ENCODE measurements at regions not wholly inside any gene's neighbourhood (a gene's known extent, or its start where the extent isn't known, plus 50 kb on each side); places are given as distances from the start of the nearest gene placed in this dataset.

DNA sequence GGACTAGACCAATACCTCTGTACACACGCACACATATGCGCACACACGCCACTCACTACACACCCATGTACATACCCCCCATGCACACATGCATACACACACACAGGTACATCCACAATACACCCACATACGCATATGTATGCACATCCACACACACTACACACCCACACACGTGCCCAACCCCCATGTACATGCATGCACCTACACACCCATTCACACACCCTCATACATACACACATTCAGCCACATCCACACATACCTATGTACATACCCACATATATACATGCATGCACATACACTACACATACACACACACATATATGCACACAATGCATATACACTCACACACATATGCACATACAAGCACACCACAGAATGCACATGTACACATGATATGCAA, 107.1 kb downstream of the GADD45G start:
- DNase-seq (ENCODE audit: low spot score): no peak
- no peak for TF ChIP-seq EZH2 (IDR thresholded peaks at IDR 0.05; ENCODE audit: borderline replicate concordance, low read depth, low read length, poor library complexity, severe bottlenecking)
- TF ChIP-seq, protein P1, sequence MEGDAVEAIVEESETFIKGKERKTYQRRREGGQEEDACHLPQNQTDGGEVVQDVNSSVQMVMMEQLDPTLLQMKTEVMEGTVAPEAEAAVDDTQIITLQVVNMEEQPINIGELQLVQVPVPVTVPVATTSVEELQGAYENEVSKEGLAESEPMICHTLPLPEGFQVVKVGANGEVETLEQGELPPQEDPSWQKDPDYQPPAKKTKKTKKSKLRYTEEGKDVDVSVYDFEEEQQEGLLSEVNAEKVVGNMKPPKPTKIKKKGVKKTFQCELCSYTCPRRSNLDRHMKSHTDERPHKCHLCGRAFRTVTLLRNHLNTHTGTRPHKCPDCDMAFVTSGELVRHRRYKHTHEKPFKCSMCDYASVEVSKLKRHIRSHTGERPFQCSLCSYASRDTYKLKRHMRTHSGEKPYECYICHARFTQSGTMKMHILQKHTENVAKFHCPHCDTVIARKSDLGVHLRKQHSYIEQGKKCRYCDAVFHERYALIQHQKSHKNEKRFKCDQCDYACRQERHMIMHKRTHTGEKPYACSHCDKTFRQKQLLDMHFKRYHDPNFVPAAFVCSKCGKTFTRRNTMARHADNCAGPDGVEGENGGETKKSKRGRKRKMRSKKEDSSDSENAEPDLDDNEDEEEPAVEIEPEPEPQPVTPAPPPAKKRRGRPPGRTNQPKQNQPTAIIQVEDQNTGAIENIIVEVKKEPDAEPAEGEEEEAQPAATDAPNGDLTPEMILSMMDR (conservative IDR thresholded peaks at IDR 0.05; ENCODE audit: low read depth, low read length): no peak
- intact Hi-C loops (cut with micrococcal nuclease; ENCODE audit: unreplicated experiment): no loop called here
- no peaks in the 10 kb centered on the region for H3K4me1 ChIP-seq (ENCODE audit: insufficient read depth, low read length, poor library complexity, severe bottlenecking)
- no peak overlapping the region for H3K27ac ChIP-seq (ENCODE audit: low read depth, low read length, poor library complexity, severe bottlenecking)
- ChIA-PET CTCF (no interaction called here), POLR2A (ENCODE audit: low non-redundant PET) (no interaction called here)
- no peaks in the 10 kb centered on the region for H3K36me3 ChIP-seq (ENCODE audit: insufficient read depth, low read length, poor library complexity, severe bottlenecking)
- BruUV-seq (replicated peaks): no TSS peak
- H3K4me3 ChIP-seq (ENCODE audit: low read depth, low read length, poor library complexity, severe bottlenecking): no peak overlapping the region
- no peaks in the 10 kb centered on the region for H3K27me3 ChIP-seq (replicated peaks; ENCODE audit: insufficient read depth, low read depth, low read length, poor library complexity)
- no peaks in the 10 kb centered on the region for H3K9me3 ChIP-seq (ENCODE audit: low read depth, low read length, poor library complexity, severe bottlenecking)

DNA sequence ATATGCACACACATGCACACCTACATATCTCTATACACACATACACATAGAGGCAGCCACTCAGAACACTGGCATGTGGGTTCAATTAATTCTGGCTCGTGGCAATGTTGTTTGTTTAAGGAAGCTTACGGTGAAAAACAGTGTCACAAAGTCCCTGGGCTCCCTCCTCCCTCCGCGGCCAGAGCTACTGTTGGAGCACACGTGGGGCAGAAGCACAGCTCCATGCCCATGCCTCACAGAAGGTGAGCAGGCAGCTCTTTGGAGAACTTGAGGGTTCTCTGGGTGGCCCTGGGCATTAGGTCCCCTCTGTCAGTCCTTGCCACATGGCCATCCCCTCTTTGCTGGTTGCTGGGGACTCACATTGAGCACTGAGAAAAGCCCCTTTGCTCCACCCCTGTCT, 107.5 kb downstream of the GADD45G start:
- TF ChIP-seq EZH2 (IDR thresholded peaks at IDR 0.05; ENCODE audit: borderline replicate concordance, low read depth, low read length, poor library complexity, severe bottlenecking): no peak
- TF ChIP-seq, protein P1 (conservative IDR thresholded peaks at IDR 0.05; ENCODE audit: low read depth, low read length): no peak
- Histone ChIP-seq H3K36me3 (ENCODE audit: insufficient read depth, low read length, poor library complexity, severe bottlenecking) (no peaks in the 10 kb centered on the region), H3K9me3 (ENCODE audit: low read depth, low read length, poor library complexity, severe bottlenecking) (no peaks in the 10 kb centered on the region), H3K4me3 (ENCODE audit: low read depth, low read length, poor library complexity, severe bottlenecking) (no peak overlapping the region), H3K27ac (ENCODE audit: low read depth, low read length, poor library complexity, severe bottlenecking) (no peak overlapping the region), H3K27me3 (replicated peaks; ENCODE audit: insufficient read depth, low read depth, low read length, poor library complexity) (no peaks in the 10 kb centered on the region), H3K4me1 (ENCODE audit: insufficient read depth, low read length, poor library complexity, severe bottlenecking) (no peaks in the 10 kb centered on the region)
- DNase-seq (ENCODE audit: low spot score): no peak
- intact Hi-C loops (cut with micrococcal nuclease; ENCODE audit: unreplicated experiment): no loop called here
- CTCF ChIA-PET: no interaction called here
- POLR2A ChIA-PET (ENCODE audit: low non-redundant PET): no interaction called here
- BruUV-seq (replicated peaks): no TSS peak

DNA sequence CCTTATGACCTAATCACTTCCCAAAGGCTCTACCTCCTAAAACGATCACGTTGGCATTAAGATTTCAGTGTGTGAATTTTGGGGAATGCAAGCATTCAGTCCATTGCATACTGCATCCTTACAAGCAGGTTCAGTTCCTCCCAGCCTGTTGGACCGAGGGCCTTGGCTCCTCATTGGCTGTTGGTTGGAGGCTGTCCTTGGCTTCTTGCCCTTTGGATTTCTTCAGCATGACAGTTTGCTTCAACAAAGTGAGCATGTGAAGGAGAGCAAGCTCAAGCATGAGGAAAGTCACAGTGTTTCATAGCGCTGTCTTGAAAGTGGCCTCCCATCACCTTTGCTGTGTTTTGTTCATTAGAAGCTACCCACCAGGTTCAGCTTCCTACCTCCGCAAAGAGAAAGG, 109.5 kb downstream of the GADD45G start:
- Histone ChIP-seq H3K27ac (ENCODE audit: low read depth, low read length, poor library complexity, severe bottlenecking) (no peak overlapping the region), H3K9me3 (ENCODE audit: low read depth, low read length, poor library complexity, severe bottlenecking) (no peaks in the 10 kb centered on the region), H3K27me3 (replicated peaks; ENCODE audit: insufficient read depth, low read depth, low read length, poor library complexity) (no peaks in the 10 kb centered on the region), H3K36me3 (ENCODE audit: insufficient read depth, low read length, poor library complexity, severe bottlenecking) (no peaks in the 10 kb centered on the region), H3K4me3 (ENCODE audit: low read depth, low read length, poor library complexity, severe bottlenecking) (no peak overlapping the region), H3K4me1 (ENCODE audit: insufficient read depth, low read length, poor library complexity, severe bottlenecking) (no peaks in the 10 kb centered on the region)
- no TSS peak for BruUV-seq (replicated peaks)
- intact Hi-C loops (cut with micrococcal nuclease; ENCODE audit: unreplicated experiment): no loop called here
- POLR2A ChIA-PET (ENCODE audit: low non-redundant PET): no interaction called here
- no peak for DNase-seq (ENCODE audit: low spot score)
- no peak for TF ChIP-seq EZH2 (IDR thresholded peaks at IDR 0.05; ENCODE audit: borderline replicate concordance, low read depth, low read length, poor library complexity, severe bottlenecking)
- CTCF ChIA-PET: no interaction called here

DNA sequence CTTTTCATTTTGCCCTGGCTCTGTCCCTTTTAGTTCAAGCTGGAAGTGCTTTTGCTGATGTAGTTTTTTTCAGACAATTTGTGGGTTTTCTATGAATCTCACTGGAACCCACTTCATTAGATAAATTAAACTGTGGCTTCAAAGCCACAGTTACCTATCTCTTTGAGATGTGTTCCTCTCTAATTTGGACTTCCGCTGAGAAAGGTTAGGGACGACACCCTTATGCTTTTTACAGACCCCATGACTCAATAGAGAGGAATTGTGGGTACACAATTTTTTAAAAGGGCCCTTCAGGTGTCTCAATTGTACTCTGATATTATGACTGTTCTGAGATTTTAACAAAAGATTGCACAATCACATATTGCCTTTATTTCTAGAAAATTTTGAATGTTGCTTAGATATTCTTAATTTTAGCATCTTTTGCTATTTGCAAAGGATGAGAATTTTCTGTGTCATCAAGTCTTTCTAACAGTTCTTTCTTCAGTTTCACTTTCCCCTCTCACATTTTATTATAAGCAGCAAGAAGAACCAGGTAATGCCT, 110.6 kb downstream of the GADD45G start:
- ChIA-PET POLR2A (ENCODE audit: low non-redundant PET) (no interaction called here), CTCF (no interaction called here)
- no TSS peak for BruUV-seq (replicated peaks)
- Histone ChIP-seq H3K4me1 (ENCODE audit: insufficient read depth, low read length, poor library complexity, severe bottlenecking) (no peaks in the 10 kb centered on the region), H3K9me3 (ENCODE audit: low read depth, low read length, poor library complexity, severe bottlenecking) (no peaks in the 10 kb centered on the region), H3K4me3 (ENCODE audit: low read depth, low read length, poor library complexity, severe bottlenecking) (no peak overlapping the region), H3K27ac (ENCODE audit: low read depth, low read length, poor library complexity, severe bottlenecking) (no peak overlapping the region), H3K36me3 (ENCODE audit: insufficient read depth, low read length, poor library complexity, severe bottlenecking) (no peaks in the 10 kb centered on the region), H3K27me3 (replicated peaks; ENCODE audit: insufficient read depth, low read depth, low read length, poor library complexity) (no peaks in the 10 kb centered on the region)
- DNase-seq (ENCODE audit: low spot score): no peak
- intact Hi-C loops (cut with micrococcal nuclease; ENCODE audit: unreplicated experiment): no loop called here
- no peak for TF ChIP-seq EZH2 (IDR thresholded peaks at IDR 0.05; ENCODE audit: borderline replicate concordance, low read depth, low read length, poor library complexity, severe bottlenecking)
- TF ChIP-seq, protein P1 (conservative IDR thresholded peaks at IDR 0.05; ENCODE audit: low read depth, low read length): no peak
